ENCODE measurements at regions not wholly inside any gene's neighbourhood (a gene's known extent, or its start where the extent isn't known, plus 50 kb on each side); places are given as distances from the start of the nearest gene placed in this dataset.

GRCh38 chr3:70876154-70876553 is 563.7 kb upstream of the MDFIC2 start:
- H4K20me1 ChIP-seq (ENCODE audit: control insufficient read depth, insufficient read depth, low read depth, low read length), result no peaks in the 10 kb centered on the region
- H3K9me3 ChIP-seq (ENCODE audit: control insufficient read depth, insufficient read depth, low read length), result peaks cover 6% of the 10 kb centered on the region
- H3K4me3 ChIP-seq (ENCODE audit: low read length), result no peak overlapping the region
- no peaks in the 10 kb centered on the region for H3K4me1 ChIP-seq (ENCODE audit: control insufficient read depth, low read length)
- no peaks in the 10 kb centered on the region for H3K36me3 ChIP-seq (ENCODE audit: control insufficient read depth, low read length)
- H3K4me2 ChIP-seq (ENCODE audit: low read length), result no peak overlapping the region
- TF ChIP-seq EZH2phosphoT487 (IDR thresholded peaks at IDR 0.05; ENCODE audit: borderline replicate concordance, low read length) (no peak), CTCF (IDR thresholded peaks at IDR 0.05; ENCODE audit: low read depth, low read length, poor library complexity, severe bottlenecking) (no peak)
- H3F3A ChIP-seq (ENCODE audit: control insufficient read depth, insufficient read depth), result no peaks in the 10 kb centered on the region
- H3K9me2 ChIP-seq (replicated peaks; ENCODE audit: control insufficient read depth, low read length), result no peaks in the 10 kb centered on the region
- H3K27ac ChIP-seq (ENCODE audit: low read depth, low read length), result no peak overlapping the region
- no peaks in the 10 kb centered on the region for H3K79me2 ChIP-seq (ENCODE audit: control insufficient read depth, low read length)
- H3K27me3 ChIP-seq (ENCODE audit: control insufficient read depth, low read length), result no peaks in the 10 kb centered on the region

GRCh38 chr3:70874196-70874595 is 561.8 kb upstream of the MDFIC2 start:
- TF ChIP-seq EZH2phosphoT487 (IDR thresholded peaks at IDR 0.05; ENCODE audit: borderline replicate concordance, low read length) (no peak), CTCF (IDR thresholded peaks at IDR 0.05; ENCODE audit: low read depth, low read length, poor library complexity, severe bottlenecking) (no peak)
- Histone ChIP-seq H3K9me3 (ENCODE audit: control insufficient read depth, insufficient read depth, low read length) (peaks cover 9% of the 10 kb centered on the region), H3F3A (ENCODE audit: control insufficient read depth, insufficient read depth) (no peaks in the 10 kb centered on the region), H3K27me3 (ENCODE audit: control insufficient read depth, low read length) (no peaks in the 10 kb centered on the region), H4K20me1 (ENCODE audit: control insufficient read depth, insufficient read depth, low read depth, low read length) (no peaks in the 10 kb centered on the region), H3K36me3 (ENCODE audit: control insufficient read depth, low read length) (no peaks in the 10 kb centered on the region), H3K4me3 (ENCODE audit: low read length) (no peak overlapping the region), H3K4me2 (ENCODE audit: low read length) (no peak overlapping the region), H3K79me2 (ENCODE audit: control insufficient read depth, low read length) (no peaks in the 10 kb centered on the region), H3K27ac (ENCODE audit: low read depth, low read length) (no peak overlapping the region), H3K9me2 (replicated peaks; ENCODE audit: control insufficient read depth, low read length) (no peaks in the 10 kb centered on the region), H3K4me1 (ENCODE audit: control insufficient read depth, low read length) (no peaks in the 10 kb centered on the region)

- Histone ChIP-seq H3K4me2 (ENCODE audit: low read length) (no peak overlapping the region), H3K79me2 (ENCODE audit: control insufficient read depth, low read length) (no peaks in the 10 kb centered on the region), H3F3A (ENCODE audit: control insufficient read depth, insufficient read depth) (no peaks in the 10 kb centered on the region), H4K20me1 (ENCODE audit: control insufficient read depth, insufficient read depth, low read depth, low read length) (no peaks in the 10 kb centered on the region), H3K4me3 (ENCODE audit: low read length) (no peak overlapping the region), H3K9me2 (replicated peaks; ENCODE audit: control insufficient read depth, low read length) (no peaks in the 10 kb centered on the region), H3K27ac (ENCODE audit: low read depth, low read length) (no peak overlapping the region), H3K27me3 (ENCODE audit: control insufficient read depth, low read length) (no peaks in the 10 kb centered on the region), H3K36me3 (ENCODE audit: control insufficient read depth, low read length) (no peaks in the 10 kb centered on the region), H3K4me1 (ENCODE audit: control insufficient read depth, low read length) (no peaks in the 10 kb centered on the region), H3K9me3 (ENCODE audit: control insufficient read depth, insufficient read depth, low read length) (peaks cover 9% of the 10 kb centered on the region)
- no peak for TF ChIP-seq EZH2phosphoT487 (IDR thresholded peaks at IDR 0.05; ENCODE audit: borderline replicate concordance, low read length)
- TF ChIP-seq CTCF (IDR thresholded peaks at IDR 0.05; ENCODE audit: low read depth, low read length, poor library complexity, severe bottlenecking), result no peak
Measured at GRCh38 chr3:70873686-70874085, 561.2 kb upstream of the MDFIC2 start.

All from DOHH2 (cell line).